ENCODE measurements at regions not wholly inside any gene's neighbourhood (a gene's known extent, or its start where the extent isn't known, plus 50 kb on each side); places are given as distances from the start of the nearest gene placed in this dataset.

DNA sequence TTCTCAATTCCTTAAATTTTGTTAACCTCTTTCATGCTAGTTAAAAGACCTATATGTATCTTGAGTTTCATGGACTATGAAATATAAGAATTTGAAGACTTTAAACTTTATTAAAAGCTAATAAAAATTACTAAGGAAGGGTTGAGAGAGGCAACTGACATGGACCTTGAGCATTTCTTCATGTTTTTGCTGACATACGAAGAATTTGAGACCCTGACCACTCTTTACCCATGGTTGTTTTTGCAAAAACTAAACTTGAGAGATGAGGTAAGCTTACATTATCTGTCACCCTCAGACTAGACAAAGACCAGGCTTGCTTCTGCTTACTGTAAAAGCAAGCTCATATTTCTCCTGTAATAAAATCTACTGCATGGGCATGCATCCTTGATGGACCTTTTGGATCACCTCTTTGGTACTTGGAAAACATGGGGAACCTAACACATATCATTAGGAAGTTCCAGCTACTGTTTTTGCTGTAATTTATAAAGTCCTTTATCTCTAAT is 338.2 kb upstream of the PABPC4L start:
- TF ChIP-seq, protein P1, sequence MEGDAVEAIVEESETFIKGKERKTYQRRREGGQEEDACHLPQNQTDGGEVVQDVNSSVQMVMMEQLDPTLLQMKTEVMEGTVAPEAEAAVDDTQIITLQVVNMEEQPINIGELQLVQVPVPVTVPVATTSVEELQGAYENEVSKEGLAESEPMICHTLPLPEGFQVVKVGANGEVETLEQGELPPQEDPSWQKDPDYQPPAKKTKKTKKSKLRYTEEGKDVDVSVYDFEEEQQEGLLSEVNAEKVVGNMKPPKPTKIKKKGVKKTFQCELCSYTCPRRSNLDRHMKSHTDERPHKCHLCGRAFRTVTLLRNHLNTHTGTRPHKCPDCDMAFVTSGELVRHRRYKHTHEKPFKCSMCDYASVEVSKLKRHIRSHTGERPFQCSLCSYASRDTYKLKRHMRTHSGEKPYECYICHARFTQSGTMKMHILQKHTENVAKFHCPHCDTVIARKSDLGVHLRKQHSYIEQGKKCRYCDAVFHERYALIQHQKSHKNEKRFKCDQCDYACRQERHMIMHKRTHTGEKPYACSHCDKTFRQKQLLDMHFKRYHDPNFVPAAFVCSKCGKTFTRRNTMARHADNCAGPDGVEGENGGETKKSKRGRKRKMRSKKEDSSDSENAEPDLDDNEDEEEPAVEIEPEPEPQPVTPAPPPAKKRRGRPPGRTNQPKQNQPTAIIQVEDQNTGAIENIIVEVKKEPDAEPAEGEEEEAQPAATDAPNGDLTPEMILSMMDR (IDR thresholded peaks at IDR 0.05; ENCODE audit: control extremely low read depth, extremely low read depth, low read depth, missing control alignments) = no peak
- ChIA-PET POLR2A (no interaction called here), CTCF (interaction anchor here (0.9 to 2.1 kb wide), 4 partner anchors 14 to 39 kb away, joined by 3 to 5 read pairs (median 4); no protein-coding TSS in a partner anchor)
- DNase-seq (ENCODE audit: extremely low spot score) = no peak

DNA sequence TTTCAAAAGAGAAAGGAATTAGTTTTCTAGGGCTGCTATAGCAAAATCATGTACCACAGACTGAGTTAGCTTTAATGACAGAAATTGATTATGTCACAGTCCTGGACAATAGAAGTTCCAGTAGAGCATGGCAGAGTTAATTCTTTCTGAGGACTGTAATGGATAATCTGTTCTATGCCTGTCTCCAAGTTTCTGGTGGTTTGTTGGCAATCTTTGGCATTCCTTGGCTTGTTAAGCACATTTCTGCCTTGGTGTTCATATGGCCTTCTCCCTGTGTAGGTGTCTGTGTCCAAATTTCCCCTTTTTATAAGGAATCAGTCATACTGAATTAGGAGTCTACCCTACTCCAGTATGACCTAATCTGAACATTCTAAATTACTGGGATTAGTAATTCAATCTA is 336.1 kb upstream of the PABPC4L start:
- ChIA-PET POLR2A (no interaction called here), CTCF (no interaction called here)
- no peak for DNase-seq (ENCODE audit: extremely low spot score)
- TF ChIP-seq, protein P1 (IDR thresholded peaks at IDR 0.05; ENCODE audit: control extremely low read depth, extremely low read depth, low read depth, missing control alignments) = no peak

DNA sequence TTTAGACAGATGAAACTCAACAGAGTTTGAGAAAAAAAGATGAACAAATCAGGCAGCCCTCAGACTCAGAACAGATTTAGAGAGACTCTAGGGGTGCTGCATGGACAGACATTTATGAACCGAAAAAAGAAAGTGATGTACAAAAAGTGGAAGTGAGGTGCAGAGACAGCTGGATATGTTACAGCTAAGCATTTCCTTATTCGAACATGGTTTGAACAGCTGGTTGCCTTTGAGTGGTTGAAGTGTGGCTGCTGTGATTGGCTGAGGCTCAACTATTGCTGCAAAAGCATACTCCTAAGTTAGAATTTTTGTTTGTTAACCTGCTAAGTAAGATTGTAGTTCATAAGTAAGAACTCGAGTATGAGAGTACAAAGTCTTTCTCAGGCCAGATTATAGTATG is 331.5 kb upstream of the PABPC4L start:
- DNase-seq (ENCODE audit: extremely low spot score) = no peak
- CTCF ChIA-PET = interaction anchor here (1.2 to 1.8 kb wide), 2 partner anchors 12 to 21 kb away, joined by 4 read pairs; no protein-coding TSS in a partner anchor
- TF ChIP-seq, protein P1 (IDR thresholded peaks at IDR 0.05; ENCODE audit: control extremely low read depth, extremely low read depth, low read depth, missing control alignments) = no peak
- POLR2A ChIA-PET = no interaction called here

- DNase-seq (ENCODE audit: extremely low spot score) = no peak
- POLR2A ChIA-PET = no interaction called here
- CTCF ChIA-PET = interaction anchor here (0.9 to 1.2 kb wide), 2 partner anchors 16 to 23 kb away, joined by 3 read pairs; no protein-coding TSS in a partner anchor
- TF ChIP-seq, protein P1 (IDR thresholded peaks at IDR 0.05; ENCODE audit: control extremely low read depth, extremely low read depth, low read depth, missing control alignments) = no peak
These were observed 329.4 kb upstream of the PABPC4L start for GRCh38 chr4:134531013-134531412.

DNA sequence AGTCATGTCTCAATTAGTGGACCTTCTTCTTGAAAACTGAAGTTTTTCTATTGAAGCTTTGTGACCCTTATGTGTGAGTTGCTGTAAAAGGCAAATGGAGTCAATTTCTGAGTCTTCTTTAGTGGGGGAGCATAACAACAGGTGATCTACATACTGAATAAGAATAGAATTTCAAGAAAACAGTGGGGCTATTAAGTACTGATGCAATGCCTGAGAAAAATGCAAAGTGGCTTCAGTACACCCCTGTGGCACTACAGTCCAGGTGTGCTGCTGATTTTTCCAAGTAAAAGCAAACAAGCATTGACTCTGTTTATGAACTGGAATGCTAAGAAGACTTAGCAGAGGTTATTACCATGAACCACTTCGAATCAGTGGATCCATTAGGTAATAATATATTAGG is 328.0 kb upstream of the PABPC4L start:
- no peak for DNase-seq (ENCODE audit: extremely low spot score)
- CTCF ChIA-PET = interaction anchor here (1.4 kb wide), 1 partner anchor 14 kb away, joined by 4 read pairs; no protein-coding TSS in a partner anchor
- TF ChIP-seq, protein P1 (IDR thresholded peaks at IDR 0.05; ENCODE audit: control extremely low read depth, extremely low read depth, low read depth, missing control alignments) = no peak
- POLR2A ChIA-PET = no interaction called here

DNA sequence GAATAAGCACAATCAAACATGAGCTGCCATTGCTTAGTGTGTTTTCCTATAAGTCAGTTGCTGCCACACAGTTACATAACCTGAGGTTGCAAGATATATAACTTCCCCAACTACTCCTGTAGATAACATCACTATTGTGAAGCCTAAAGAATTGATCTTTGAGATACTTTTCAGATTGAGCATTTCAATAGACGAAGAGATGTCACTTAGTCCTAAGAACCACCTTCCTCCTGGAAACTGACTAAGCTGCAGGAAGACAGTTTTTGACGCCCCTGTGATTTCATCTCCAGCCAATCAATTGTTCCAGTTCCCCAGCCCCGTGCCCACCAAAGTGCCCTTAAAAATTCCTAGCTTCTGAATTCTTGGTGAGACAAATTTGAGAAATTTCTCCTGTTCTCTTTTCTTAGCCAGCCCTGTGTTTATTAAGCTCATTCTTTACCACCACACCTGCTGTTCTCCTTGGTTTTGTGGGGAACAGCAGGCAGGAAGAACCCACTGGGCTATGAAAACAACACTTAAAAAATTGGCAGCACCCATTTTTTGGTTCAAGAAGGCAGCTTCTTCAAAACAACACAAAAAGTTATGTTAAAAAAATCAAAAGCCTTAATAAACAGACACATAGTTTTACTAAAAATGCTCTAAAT is 317.1 kb upstream of the PABPC4L start:
- CTCF ChIA-PET = interaction anchor here (1.5 kb wide), 1 partner anchor 41 kb away, joined by 4 read pairs; no protein-coding TSS in a partner anchor
- POLR2A ChIA-PET = no interaction called here
- TF ChIP-seq, protein P1 (IDR thresholded peaks at IDR 0.05; ENCODE audit: control extremely low read depth, extremely low read depth, low read depth, missing control alignments) = no peak
- no peak for DNase-seq (ENCODE audit: extremely low spot score)
